Astrocyte (in vitro differentiated cells and primary cell): ENCODE measurements at regions not wholly inside any gene's neighbourhood (a gene's known extent, or its start where the extent isn't known, plus 50 kb on each side); places are given as distances from the start of the nearest gene placed in this dataset.
"Not testable (repeated sequence)": the region's sequence is repeated elsewhere in the genome, so short reads cannot be mapped to it uniquely, and the experiment has no call there.

Experiments
- EZH2 ChIP-seq: IDR thresholded peaks from 2 replicates; pipeline ENCODE4 v1.6.1; 2012; ENCODE audit warnings: mild to moderate bottlenecking, low read length, inconsistent platforms; ENCODE audit not compliant: insufficient read depth
- TF ChIP-seq, protein P1 (sequence below): IDR thresholded peaks from 2 replicates; pipeline ENCODE4 v1.5.1; 2011; ENCODE audit warnings: low read depth, mild to moderate bottlenecking, inconsistent platforms, low read length, moderate library complexity; ENCODE audit not compliant: insufficient read depth

DNA sequence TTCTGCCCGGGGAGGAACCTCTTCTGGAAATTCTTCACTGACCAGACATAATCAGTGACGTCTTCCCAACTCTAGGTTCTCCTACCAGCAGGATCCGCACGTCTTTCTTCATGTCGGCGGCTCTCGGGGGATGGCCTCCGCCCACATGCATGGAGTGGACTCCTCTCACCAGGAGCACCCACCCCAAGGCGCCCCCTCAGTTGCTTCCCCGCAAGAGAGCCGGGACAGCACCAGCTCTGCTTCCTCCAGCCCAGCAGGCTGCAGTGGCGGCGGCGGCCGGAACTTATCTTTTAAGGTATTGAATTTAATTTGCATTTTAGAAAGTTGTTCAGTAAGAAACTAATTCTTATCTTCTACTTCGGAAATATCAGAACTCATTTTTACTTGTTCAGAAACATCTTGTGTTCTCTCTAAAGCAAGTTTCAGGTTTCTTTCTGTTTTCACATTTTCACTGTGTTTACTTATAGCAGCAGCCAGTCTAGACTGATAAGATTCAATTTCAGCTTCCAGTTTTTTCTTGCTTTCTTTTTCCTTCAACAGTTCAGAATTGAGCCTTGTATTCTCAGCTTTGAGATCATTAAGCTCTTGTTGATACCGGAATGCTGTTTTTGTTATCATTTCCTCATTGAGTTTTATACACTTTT, 343.5 kb downstream of the TUBA3C start:
- TF ChIP-seq, protein P1, sequence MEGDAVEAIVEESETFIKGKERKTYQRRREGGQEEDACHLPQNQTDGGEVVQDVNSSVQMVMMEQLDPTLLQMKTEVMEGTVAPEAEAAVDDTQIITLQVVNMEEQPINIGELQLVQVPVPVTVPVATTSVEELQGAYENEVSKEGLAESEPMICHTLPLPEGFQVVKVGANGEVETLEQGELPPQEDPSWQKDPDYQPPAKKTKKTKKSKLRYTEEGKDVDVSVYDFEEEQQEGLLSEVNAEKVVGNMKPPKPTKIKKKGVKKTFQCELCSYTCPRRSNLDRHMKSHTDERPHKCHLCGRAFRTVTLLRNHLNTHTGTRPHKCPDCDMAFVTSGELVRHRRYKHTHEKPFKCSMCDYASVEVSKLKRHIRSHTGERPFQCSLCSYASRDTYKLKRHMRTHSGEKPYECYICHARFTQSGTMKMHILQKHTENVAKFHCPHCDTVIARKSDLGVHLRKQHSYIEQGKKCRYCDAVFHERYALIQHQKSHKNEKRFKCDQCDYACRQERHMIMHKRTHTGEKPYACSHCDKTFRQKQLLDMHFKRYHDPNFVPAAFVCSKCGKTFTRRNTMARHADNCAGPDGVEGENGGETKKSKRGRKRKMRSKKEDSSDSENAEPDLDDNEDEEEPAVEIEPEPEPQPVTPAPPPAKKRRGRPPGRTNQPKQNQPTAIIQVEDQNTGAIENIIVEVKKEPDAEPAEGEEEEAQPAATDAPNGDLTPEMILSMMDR = not testable (repeated sequence)
- TF ChIP-seq EZH2 = not testable (repeated sequence)
